GM12878 (cell line): ENCODE measurements at regions not wholly inside any gene's neighbourhood (a gene's known extent, or its start where the extent isn't known, plus 50 kb on each side); places are given as distances from the start of the nearest gene placed in this dataset.

Experiments
- ATAC-seq: fragments of 200-7000 bp; cut with Tn5 transposase; 3 replicates; pipeline ENCODE4 v1.9.1; 2020; ENCODE audit warnings: mild to moderate bottlenecking, moderate library complexity
- BruUV-seq: library from RNA; stranded (reverse); fragments of 400-500 nt; replicated peaks from 2 replicates; lab custom pipeline; 2021; lab: Mats Ljungman, UMichigan
- CTCF ChIA-PET: fragments of 300-600 bp; sonication (Branson Sonifier 250); formaldehyde crosslinking; extraction: SDS; loops from one replicate; lab custom pipeline; 2021; ENCODE audit warnings: inconsistent platforms; lab: Yijun Ruan, JAX
- POLR2A ChIA-PET: fragments of 350-600 bp; formaldehyde crosslinking; extraction: SDS; loops from one replicate; lab custom pipeline; 2021; ENCODE audit warnings: inconsistent platforms; lab: Charles Lee
- RAD21 ChIA-PET: fragments of 300-600 bp; sonication (Branson Sonifier 250); formaldehyde crosslinking; loops from one replicate; lab custom pipeline; 2023; ENCODE audit warnings: antibody characterized with exemption; ENCODE audit not compliant: unreplicated experiment; lab: Charles Lee
- SMC1A ChIA-PET: fragments of 300-600 bp; sonication (Branson Sonifier 250); formaldehyde crosslinking; loops from one replicate; lab custom pipeline; 2023; ENCODE audit not compliant: unreplicated experiment, uncharacterized antibody; lab: Charles Lee
- DNase-seq: peaks from one replicate; pipeline ENCODE4 v3.0.0-alpha.2; 2011; ENCODE audit warnings: low read depth, low spot score
- FAIRE-seq: peaks from 3 replicates; lab custom pipeline; 2011; peaks lifted over from hg19 to GRCh38; lab: Jason Lieb, UNC
- H2AFZ ChIP-seq: 2 replicates; pipeline ENCODE4 v1.6.0; 2011; ENCODE audit warnings: low read depth, low read length, control low read depth; ENCODE audit not compliant: control insufficient read depth
- H3K27ac ChIP-seq: 2 replicates; pipeline ENCODE4 v1.5.1; 2011; ENCODE audit warnings: control low read depth; ENCODE audit not compliant: control insufficient read depth, insufficient read depth
- H3K27me3 ChIP-seq, 2 experiments: replicated peaks in 1 of 2; 2 replicates each; pipeline versions ENCODE4 v1.6.0 to v1.6.1; 2011; ENCODE audit warnings: low read length in 1 of 2; ENCODE audit not compliant: control insufficient read depth in 2 of 2, insufficient read depth in 2 of 2
- H3K36me3 ChIP-seq, 2 experiments: 2 replicates each; pipeline ENCODE4 v1.5.1; 2011; ENCODE audit warnings: low read length in 1 of 2; ENCODE audit not compliant: control insufficient read depth in 2 of 2, insufficient read depth in 2 of 2
- H3K4me1 ChIP-seq: 2 replicates; pipeline ENCODE4 v1.6.1; 2011; ENCODE audit warnings: mild to moderate bottlenecking, low read length, moderate library complexity, mixed read lengths; ENCODE audit not compliant: control insufficient read depth, insufficient read depth
- H3K4me2 ChIP-seq: 2 replicates; pipeline ENCODE4 v1.6.0; 2011; ENCODE audit warnings: control low read depth; ENCODE audit not compliant: control insufficient read depth, insufficient read depth
- H3K4me3 ChIP-seq: fragments of 200-600 bp; sonication (generic); 2 replicates; pipeline ENCODE4 v1.5.1; 2016
- H3K79me2 ChIP-seq: 2 replicates; pipeline ENCODE4 v1.6.0; 2011; ENCODE audit warnings: low read length; ENCODE audit not compliant: control insufficient read depth, insufficient read depth
- H3K9ac ChIP-seq: 2 replicates; pipeline ENCODE4 v1.8.0; 2011; ENCODE audit warnings: low read length, control low read depth, mixed read lengths; ENCODE audit not compliant: control insufficient read depth, insufficient read depth
- H3K9me3 ChIP-seq: replicated peaks from 3 replicates; pipeline ENCODE4 v1.5.1; 2011; ENCODE audit warnings: mild to moderate bottlenecking, low read length; ENCODE audit not compliant: control insufficient read depth, insufficient read depth
- H4K20me1 ChIP-seq: 2 replicates; pipeline ENCODE4 v1.6.0; 2011; ENCODE audit not compliant: control insufficient read depth, insufficient read depth
- BACH1 ChIP-seq: fragments of 450-650 bp; IDR thresholded peaks from 2 replicates; pipeline ENCODE4 v1.6.1; 2017; ENCODE audit warnings: mild to moderate bottlenecking, borderline replicate concordance
- IKZF1 ChIP-seq: fragments of 450-650 bp; conservative IDR thresholded peaks from 2 replicates; pipeline ENCODE4 v1.6.1; 2017; ENCODE audit warnings: antibody characterized with exemption, mild to moderate bottlenecking
- IKZF2 ChIP-seq, 2 experiments: fragments of 450-650 bp; IDR thresholded peaks; 2 replicates each; pipeline ENCODE4 v1.6.1; 2017; ENCODE audit warnings: mild to moderate bottlenecking in 2 of 2, moderate library complexity in 2 of 2
- MEF2B ChIP-seq: fragments of 450-650 bp; IDR thresholded peaks from 2 replicates; pipeline ENCODE4 v1.6.1; 2018; ENCODE audit warnings: mild to moderate bottlenecking, moderate library complexity; ENCODE audit not compliant: partially characterized antibody, poor library complexity, severe bottlenecking
- NFYA ChIP-seq: IDR thresholded peaks from 2 replicates; pipeline ENCODE4 v1.6.1; 2011; ENCODE audit warnings: low read depth, mild to moderate bottlenecking, low read length, improper control_type of control experiment, borderline replicate concordance
- PAX8 ChIP-seq: fragments of 450-650 bp; IDR thresholded peaks from 2 replicates; pipeline ENCODE4 v1.6.1; 2017; ENCODE audit warnings: mild to moderate bottlenecking, moderate library complexity
- POLR2AphosphoS5 ChIP-seq: IDR thresholded peaks from 2 replicates; pipeline ENCODE4 v1.6.1; 2011; ENCODE audit warnings: mild to moderate bottlenecking, low read length, inconsistent platforms
- PRDM15 ChIP-seq: fragments of 450-650 bp; formaldehyde crosslinking; IDR thresholded peaks from 2 replicates; pipeline ENCODE4 v1.4.0; 2020; ENCODE audit warnings: mild to moderate bottlenecking, moderate library complexity
- RAD21 ChIP-seq: IDR thresholded peaks from 2 replicates; pipeline ENCODE4 v1.6.1; 2011; ENCODE audit warnings: mild to moderate bottlenecking, low read depth, low read length, moderate library complexity; ENCODE audit not compliant: insufficient read depth
- RUNX3 ChIP-seq: IDR thresholded peaks from 2 replicates; pipeline ENCODE4 v1.6.1; 2012; ENCODE audit warnings: low read length, inconsistent platforms
- SREBF2 ChIP-seq: IDR thresholded peaks from 2 replicates; pipeline ENCODE4 v1.6.1; 2012; ENCODE audit warnings: mild to moderate bottlenecking, low read length
- TBL1XR1 ChIP-seq: IDR thresholded peaks from 2 replicates; pipeline ENCODE4 v1.6.1; 2012; ENCODE audit warnings: low read depth, low read length, improper control_type of control experiment
- TCF7 ChIP-seq: IDR thresholded peaks from 2 replicates; pipeline ENCODE4 v1.6.1; 2014; ENCODE audit warnings: antibody characterized with exemption, borderline replicate concordance
- USF2 ChIP-seq: IDR thresholded peaks from 2 replicates; pipeline ENCODE4 v1.6.1; 2011; ENCODE audit warnings: low read depth, low read length, improper control_type of control experiment, borderline replicate concordance
- ZBED1 ChIP-seq: IDR thresholded peaks from 2 replicates; pipeline ENCODE4 v1.6.1; 2016; ENCODE audit warnings: borderline replicate concordance
- ZZZ3 ChIP-seq: IDR thresholded peaks from 2 replicates; pipeline ENCODE4 v1.6.1; 2011; ENCODE audit warnings: low read depth; ENCODE audit not compliant: control insufficient read depth, insufficient read length
- WGBS: methylation state at CpG from one replicate; pipeline ENCODE4 v1.1.6; 2016; ENCODE audit warnings: low lambda C conversion rate; ENCODE audit not compliant: insufficient replicate concordance, insufficient coverage; ENCODE audit errors: missing lambda C conversion rate; 5-methylcytosine and 5-hydroxymethylcytosine counted together
- in situ Hi-C: fragments of 300-500 bp; cut with MboI; formaldehyde crosslinking; loops from 9 replicates; pipeline ENCODE4 v1.14.3; 2018; ENCODE audit warnings: mixed read lengths
- intact Hi-C: fragments of 100-400 bp; cut with micrococcal nuclease; formaldehyde crosslinking; loops from one replicate; pipeline ENCODE4 v1.14.2; 2022; ENCODE audit not compliant: unreplicated experiment
- TF ChIP-seq, protein P1 (sequence below): fragments of 450-650 bp; formaldehyde crosslinking; IDR thresholded peaks from 2 replicates; pipeline ENCODE4 v1.5.0; 2022; ENCODE audit warnings: mild to moderate bottlenecking, missing genetic modification characterization

- no peaks in the 10 kb centered on the region for H3K79me2 ChIP-seq
- RAD21 ChIA-PET: no interaction called here
- SMC1A ChIA-PET: interaction anchor here (1.2 to 1.7 kb wide), 2 partner anchors 16 to 22 kb away, joined by 4 to 5 read pairs; no protein-coding TSS in a partner anchor
- H3K9me3 ChIP-seq: no peaks in the 10 kb centered on the region
- no peak overlapping the region for H3K4me2 ChIP-seq
- H2AFZ ChIP-seq: no peak overlapping the region
- H3K9ac ChIP-seq: no peak overlapping the region
- no peaks in the 10 kb centered on the region for H3K36me3 ChIP-seq
- 38% methylated on average over 4 of the region's 4 CpGs for WGBS
- in situ Hi-C loops: no loop called here
- H3K27me3 ChIP-seq: no peaks in the 10 kb centered on the region
- no peak for TF ChIP-seq MEF2B
- no peak for TF ChIP-seq NFYA
- no peak for TF ChIP-seq ZBED1
- TF ChIP-seq TCF7: no peak
- no peak for TF ChIP-seq BACH1
- no peak for TF ChIP-seq TBL1XR1
- TF ChIP-seq IKZF1: no peak
- no peak for TF ChIP-seq ZZZ3
- TF ChIP-seq, protein P1, sequence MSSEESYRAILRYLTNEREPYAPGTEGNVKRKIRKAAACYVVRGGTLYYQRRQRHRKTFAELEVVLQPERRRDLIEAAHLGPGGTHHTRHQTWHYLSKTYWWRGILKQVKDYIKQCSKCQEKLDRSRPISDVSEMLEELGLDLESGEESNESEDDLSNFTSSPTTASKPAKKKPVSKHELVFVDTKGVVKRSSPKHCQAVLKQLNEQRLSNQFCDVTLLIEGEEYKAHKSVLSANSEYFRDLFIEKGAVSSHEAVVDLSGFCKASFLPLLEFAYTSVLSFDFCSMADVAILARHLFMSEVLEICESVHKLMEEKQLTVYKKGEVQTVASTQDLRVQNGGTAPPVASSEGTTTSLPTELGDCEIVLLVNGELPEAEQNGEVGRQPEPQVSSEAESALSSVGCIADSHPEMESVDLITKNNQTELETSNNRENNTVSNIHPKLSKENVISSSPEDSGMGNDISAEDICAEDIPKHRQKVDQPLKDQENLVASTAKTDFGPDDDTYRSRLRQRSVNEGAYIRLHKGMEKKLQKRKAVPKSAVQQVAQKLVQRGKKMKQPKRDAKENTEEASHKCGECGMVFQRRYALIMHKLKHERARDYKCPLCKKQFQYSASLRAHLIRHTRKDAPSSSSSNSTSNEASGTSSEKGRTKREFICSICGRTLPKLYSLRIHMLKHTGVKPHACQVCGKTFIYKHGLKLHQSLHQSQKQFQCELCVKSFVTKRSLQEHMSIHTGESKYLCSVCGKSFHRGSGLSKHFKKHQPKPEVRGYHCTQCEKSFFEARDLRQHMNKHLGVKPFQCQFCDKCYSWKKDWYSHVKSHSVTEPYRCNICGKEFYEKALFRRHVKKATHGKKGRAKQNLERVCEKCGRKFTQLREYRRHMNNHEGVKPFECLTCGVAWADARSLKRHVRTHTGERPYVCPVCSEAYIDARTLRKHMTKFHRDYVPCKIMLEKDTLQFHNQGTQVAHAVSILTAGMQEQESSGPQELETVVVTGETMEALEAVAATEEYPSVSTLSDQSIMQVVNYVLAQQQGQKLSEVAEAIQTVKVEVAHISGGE (CRISPR knock-in tag): no peak
- TF ChIP-seq POLR2AphosphoS5: no peak
- no peak for TF ChIP-seq RAD21
- TF ChIP-seq IKZF2 (IDR thresholded peaks at IDR 0.05): no peak
- TF ChIP-seq PAX8: no peak
- no peak for TF ChIP-seq SREBF2
- no peak for TF ChIP-seq USF2
- TF ChIP-seq PRDM15 (CRISPR knock-in tag): no peak
- no peak for TF ChIP-seq RUNX3
- TF ChIP-seq, all 136 proteins: peak for 0
- POLR2A ChIA-PET: interaction anchor here (1.3 to 1.7 kb wide), 2 partner anchors 21 to 31 kb away, joined by 3 read pairs; no protein-coding TSS in a partner anchor
- Histone ChIP-seq H3K4me3 (no peak overlapping the region), H4K20me1 (no peaks in the 10 kb centered on the region), H3K4me1 (no peaks in the 10 kb centered on the region), H3K27ac (no peak overlapping the region)
- CTCF ChIA-PET: interaction anchor here (0.6 to 1.1 kb wide), 3 partner anchors 14 to 115 kb away, joined by 3 to 4 read pairs (median 3); no protein-coding TSS in a partner anchor
- DNase-seq: no peak
- no TSS peak for BruUV-seq
- intact Hi-C loops: no loop called here
- ATAC-seq: no peak
- FAIRE-seq: no peak
Observed at GRCh38 chr12:97397008-97397407, 65.6 kb upstream of the RMST start.
